ENCODE measurements at regions not wholly inside any gene's neighbourhood (a gene's known extent, or its start where the extent isn't known, plus 50 kb on each side); places are given as distances from the start of the nearest gene placed in this dataset.
"Not testable (repeated sequence)": the region's sequence is repeated elsewhere in the genome, so short reads cannot be mapped to it uniquely, and the experiment has no call there.

GRCh38 chr3:198139037-198139436 is 179.0 kb downstream of the LMLN start:
- TF ChIP-seq RAD21 (conservative IDR thresholded peaks at IDR 0.05); EZH2 (IDR thresholded peaks at IDR 0.05; ENCODE audit: borderline replicate concordance, insufficient read depth, low read length, poor library complexity, severe bottlenecking); EP300 (conservative IDR thresholded peaks at IDR 0.05; ENCODE audit: poor library complexity, severe bottlenecking); CTCF (IDR thresholded peaks at IDR 0.05; ENCODE audit: poor library complexity, severe bottlenecking); REST (IDR thresholded peaks at IDR 0.05; ENCODE audit: borderline replicate concordance); TAF1 (IDR thresholded peaks at IDR 0.05; ENCODE audit: low read depth); POLR2AphosphoS5 (IDR thresholded peaks at IDR 0.05); SMC3 (conservative IDR thresholded peaks at IDR 0.05; ENCODE audit: poor library complexity); MXI1 (conservative IDR thresholded peaks at IDR 0.05; ENCODE audit: poor library complexity, severe bottlenecking): not testable (repeated sequence)

Data from neural cell (in vitro differentiated cells).